HEK293T (cell line): ENCODE measurements at regions not wholly inside any gene's neighbourhood (a gene's known extent, or its start where the extent isn't known, plus 50 kb on each side); places are given as distances from the start of the nearest gene placed in this dataset.

ENCODE experiments used
- FOXM1 ChIP-seq: fragments of 450-650 bp; IDR thresholded peaks from 2 replicates; pipeline ENCODE4 v1.6.1; 2017; ENCODE audit warnings: mild to moderate bottlenecking, borderline replicate concordance
- SP1 ChIP-seq: fragments of 450-650 bp; IDR thresholded peaks from 2 replicates; pipeline ENCODE4 v1.6.1; 2017
- SUZ12 ChIP-seq: fragments of 450-650 bp; IDR thresholded peaks from 2 replicates; pipeline ENCODE4 v1.6.1; 2016; ENCODE audit warnings: mild to moderate bottlenecking
- TARDBP ChIP-seq: fragments of 450-650 bp; IDR thresholded peaks from 2 replicates; pipeline ENCODE4 v1.6.1; 2016

- TF ChIP-seq FOXM1 (no peak), TARDBP (no peak), SP1 (no peak), SUZ12 (no peak)
Observed at GRCh38 chr9:34898846-34899245, 59.2 kb upstream of the PHF24 start.
